SK-N-SH treated with all-trans-retinoic acid at 6 μM for 48 hours (cell line): ENCODE measurements at regions not wholly inside any gene's neighbourhood (a gene's known extent, or its start where the extent isn't known, plus 50 kb on each side); places are given as distances from the start of the nearest gene placed in this dataset.

Experiments
- ATAC-seq: fragments of 200-7000 bp; cut with Tn5 transposase; 3 replicates; pipeline ENCODE4 v1.9.1; 2020; ENCODE audit warnings: mild to moderate bottlenecking, moderate library complexity
- BACH2 ChIP-seq: fragments of 250-450 bp; sonication (Bioruptor Pico); IDR thresholded peaks from 2 replicates; pipeline ENCODE4 v1.9.0; 2021; ENCODE audit warnings: mild to moderate bottlenecking, borderline replicate concordance
- CREB5 ChIP-seq: fragments of 250-450 bp; sonication (Bioruptor Pico); IDR thresholded peaks from 2 replicates; pipeline ENCODE4 v1.5.1; 2020; ENCODE audit warnings: low read depth, mild to moderate bottlenecking, moderate library complexity
- ISL1 ChIP-seq: fragments of 250-450 bp; sonication (Bioruptor Pico); IDR thresholded peaks from 2 replicates; pipeline ENCODE4 v2.1.2; 2022; ENCODE audit warnings: mild to moderate bottlenecking, moderate library complexity
- PATZ1 ChIP-seq: fragments of 250-450 bp; sonication (Bioruptor Pico); IDR thresholded peaks from 2 replicates; pipeline ENCODE4 v1.8.0; 2020; ENCODE audit warnings: mild to moderate bottlenecking, moderate library complexity, borderline replicate concordance
- PPARA ChIP-seq: fragments of 250-450 bp; sonication (Bioruptor Pico); IDR thresholded peaks from 2 replicates; pipeline ENCODE4 v1.5.0; 2020; ENCODE audit warnings: mild to moderate bottlenecking, borderline replicate concordance
- RARB ChIP-seq: fragments of 250-450 bp; sonication (Bioruptor Pico); IDR thresholded peaks from 2 replicates; pipeline ENCODE4 v1.8.0; 2021; ENCODE audit warnings: mild to moderate bottlenecking, moderate library complexity
- TCF4 ChIP-seq: fragments of 250-450 bp; sonication (Bioruptor Pico); IDR thresholded peaks from 2 replicates; pipeline ENCODE4 v1.8.0; 2021; ENCODE audit warnings: mild to moderate bottlenecking, moderate library complexity, borderline replicate concordance
- TOX ChIP-seq: fragments of 250-450 bp; sonication (Bioruptor Pico); IDR thresholded peaks from 2 replicates; pipeline ENCODE4 v1.8.0; 2021; ENCODE audit warnings: mild to moderate bottlenecking, moderate library complexity, borderline replicate concordance
- TSHZ2 ChIP-seq: fragments of 250-450 bp; sonication (Bioruptor Pico); IDR thresholded peaks from 2 replicates; pipeline ENCODE4 v1.5.0; 2020; ENCODE audit warnings: mild to moderate bottlenecking, moderate library complexity
- ZFP3 ChIP-seq: fragments of 250-450 bp; sonication (Bioruptor Pico); IDR thresholded peaks from 2 replicates; pipeline ENCODE4 v1.5.0; 2020; ENCODE audit warnings: mild to moderate bottlenecking, moderate library complexity
- ZFP30 ChIP-seq: fragments of 450-650 bp; formaldehyde crosslinking; IDR thresholded peaks from 2 replicates; pipeline ENCODE4 v1.5.0; 2022; ENCODE audit warnings: mild to moderate bottlenecking, moderate library complexity
- ZNF565 ChIP-seq: fragments of 450-650 bp; formaldehyde crosslinking; conservative IDR thresholded peaks from 2 replicates; pipeline ENCODE4 v1.5.0; 2020; ENCODE audit warnings: low read depth, mild to moderate bottlenecking, moderate library complexity
- ZNF70 ChIP-seq: fragments of 450-650 bp; formaldehyde crosslinking; IDR thresholded peaks from 2 replicates; pipeline ENCODE4 v1.5.0; 2020; ENCODE audit warnings: mild to moderate bottlenecking, moderate library complexity
- ZNF8 ChIP-seq: fragments of 450-650 bp; formaldehyde crosslinking; IDR thresholded peaks from 2 replicates; pipeline ENCODE4 v1.5.0; 2020; ENCODE audit warnings: mild to moderate bottlenecking, moderate library complexity
- TF ChIP-seq, protein P1 (sequence below): fragments of 250-450 bp; sonication (Bioruptor Pico); IDR thresholded peaks from 2 replicates; pipeline ENCODE4 v1.8.0; 2021; ENCODE audit warnings: low read depth, mild to moderate bottlenecking, moderate library complexity, borderline replicate concordance
- TF ChIP-seq, protein P2 (sequence below): fragments of 250-450 bp; sonication (Bioruptor Pico); IDR thresholded peaks from 2 replicates; pipeline ENCODE4 v1.5.1; 2021; ENCODE audit warnings: mild to moderate bottlenecking, moderate library complexity

GRCh38 chr12:34400986-34401658, 378.8 kb downstream of the ALG10 start:
- TF ChIP-seq, protein P1, sequence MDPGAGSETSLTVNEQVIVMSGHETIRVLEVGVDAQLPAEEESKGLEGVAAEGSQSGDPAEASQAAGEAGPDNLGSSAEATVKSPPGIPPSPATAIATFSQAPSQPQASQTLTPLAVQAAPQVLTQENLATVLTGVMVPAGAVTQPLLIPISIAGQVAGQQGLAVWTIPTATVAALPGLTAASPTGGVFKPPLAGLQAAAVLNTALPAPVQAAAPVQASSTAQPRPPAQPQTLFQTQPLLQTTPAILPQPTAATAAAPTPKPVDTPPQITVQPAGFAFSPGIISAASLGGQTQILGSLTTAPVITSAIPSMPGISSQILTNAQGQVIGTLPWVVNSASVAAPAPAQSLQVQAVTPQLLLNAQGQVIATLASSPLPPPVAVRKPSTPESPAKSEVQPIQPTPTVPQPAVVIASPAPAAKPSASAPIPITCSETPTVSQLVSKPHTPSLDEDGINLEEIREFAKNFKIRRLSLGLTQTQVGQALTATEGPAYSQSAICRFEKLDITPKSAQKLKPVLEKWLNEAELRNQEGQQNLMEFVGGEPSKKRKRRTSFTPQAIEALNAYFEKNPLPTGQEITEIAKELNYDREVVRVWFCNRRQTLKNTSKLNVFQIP (CRISPR knock-in tag) = no peak
- TF ChIP-seq CREB5 (no peak), ZFP3 (CRISPR knock-in tag) (no peak), BACH2 (CRISPR knock-in tag) (no peak), PPARA (CRISPR knock-in tag) (no peak), ZNF70 (no peak), TCF4 (CRISPR knock-in tag) (no peak), ZNF565 (CRISPR knock-in tag) (no peak), TOX (CRISPR knock-in tag) (no peak)
- TF ChIP-seq, protein P2, sequence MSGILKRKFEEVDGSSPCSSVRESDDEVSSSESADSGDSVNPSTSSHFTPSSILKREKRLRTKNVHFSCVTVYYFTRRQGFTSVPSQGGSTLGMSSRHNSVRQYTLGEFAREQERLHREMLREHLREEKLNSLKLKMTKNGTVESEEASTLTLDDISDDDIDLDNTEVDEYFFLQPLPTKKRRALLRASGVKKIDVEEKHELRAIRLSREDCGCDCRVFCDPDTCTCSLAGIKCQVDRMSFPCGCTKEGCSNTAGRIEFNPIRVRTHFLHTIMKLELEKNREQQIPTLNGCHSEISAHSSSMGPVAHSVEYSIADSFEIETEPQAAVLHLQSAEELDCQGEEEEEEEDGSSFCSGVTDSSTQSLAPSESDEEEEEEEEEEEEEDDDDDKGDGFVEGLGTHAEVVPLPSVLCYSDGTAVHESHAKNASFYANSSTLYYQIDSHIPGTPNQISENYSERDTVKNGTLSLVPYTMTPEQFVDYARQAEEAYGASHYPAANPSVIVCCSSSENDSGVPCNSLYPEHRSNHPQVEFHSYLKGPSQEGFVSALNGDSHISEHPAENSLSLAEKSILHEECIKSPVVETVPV (CRISPR knock-in tag) = no peak
- TF ChIP-seq, all 23 proteins: peak for 0
- no peak for ATAC-seq

DNA sequence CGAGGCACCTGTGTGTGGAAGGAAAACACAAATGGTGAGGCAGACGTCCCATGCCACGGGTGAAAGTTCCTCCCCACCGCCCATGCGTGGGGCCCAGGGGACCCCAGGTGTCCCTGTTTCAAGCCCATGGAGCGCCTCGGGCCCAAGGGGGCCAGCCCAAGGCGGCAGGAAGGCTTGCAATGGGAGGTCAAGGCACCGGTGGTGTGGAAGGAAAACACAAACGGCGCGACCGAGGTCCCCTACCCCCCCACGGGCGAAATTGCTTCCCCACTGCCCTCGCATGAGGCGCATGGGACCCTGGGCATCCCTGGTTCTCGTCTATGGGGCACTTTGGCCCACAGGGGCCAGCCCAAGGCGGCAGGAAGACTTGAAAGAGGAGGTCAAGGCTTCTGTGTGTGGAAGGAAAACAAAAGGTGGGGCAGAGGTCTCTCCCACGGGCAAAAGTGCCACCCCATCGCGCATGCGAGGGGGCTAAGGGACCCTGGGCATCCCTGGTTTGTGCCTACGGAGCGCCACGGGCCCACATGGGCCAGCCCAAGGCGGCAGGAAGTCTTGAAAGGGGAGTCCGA, 379.4 kb downstream of the ALG10 start:
- TF ChIP-seq TCF4 (CRISPR knock-in tag) (no peak), PATZ1 (CRISPR knock-in tag) (no peak)
- TF ChIP-seq, protein P2 (CRISPR knock-in tag) = no peak
- no peak for ATAC-seq

DNA sequence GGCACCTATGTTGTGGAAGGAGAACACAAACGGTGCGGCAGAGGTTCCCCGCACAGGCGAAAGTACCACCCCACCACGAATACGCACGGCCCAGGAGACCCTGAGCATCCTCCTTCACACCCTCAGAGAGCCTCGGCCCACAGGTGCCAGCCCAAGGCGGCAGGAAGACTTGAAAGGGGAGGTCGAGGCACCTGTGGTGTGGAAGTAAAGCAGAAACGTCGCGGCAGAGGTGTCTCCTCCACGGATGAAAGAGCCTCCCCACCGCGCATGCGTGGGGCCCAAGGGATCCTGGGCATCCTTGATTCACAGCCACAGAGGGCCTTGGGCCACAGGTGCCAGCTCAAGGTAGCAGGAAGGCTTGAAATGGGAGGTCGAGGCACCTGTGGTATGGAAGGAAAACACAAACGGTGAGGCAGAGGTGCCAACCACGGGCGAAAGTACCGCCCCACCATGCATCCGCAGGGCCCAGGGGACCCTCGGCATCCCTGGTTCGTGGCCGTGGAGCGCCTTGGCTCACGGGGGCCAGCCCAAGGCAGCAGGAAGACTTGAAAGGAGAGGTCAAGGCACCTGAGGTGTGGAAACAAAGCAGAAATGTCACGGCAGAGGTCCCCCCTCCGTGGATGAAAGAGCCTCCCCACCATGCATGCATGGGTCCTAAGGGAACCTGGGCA, 380.1 kb downstream of the ALG10 start:
- no peak for ATAC-seq

GRCh38 chr12:34402899-34403705, 380.8 kb downstream of the ALG10 start:
- no peak for TF ChIP-seq RARB
- no peak for TF ChIP-seq ZFP3 (CRISPR knock-in tag)
- no peak for TF ChIP-seq ZNF70
- TF ChIP-seq ZFP30 = no peak
- TF ChIP-seq TSHZ2 (CRISPR knock-in tag) = no peak
- TF ChIP-seq PPARA (CRISPR knock-in tag) = no peak
- TF ChIP-seq ZNF565 (CRISPR knock-in tag) = no peak
- TF ChIP-seq ZNF8 = no peak
- TF ChIP-seq PATZ1 (CRISPR knock-in tag) = no peak
- TF ChIP-seq ISL1 = no peak
- no peak for ATAC-seq

More for the DNA sequence above, 380.1 kb downstream of the ALG10 start:
- no peak for TF ChIP-seq ZNF8
